Right lobe of liver (tissue), 6 donors: ENCODE measurements at regions not wholly inside any gene's neighbourhood (a gene's known extent, or its start where the extent isn't known, plus 50 kb on each side); places are given as distances from the start of the nearest gene placed in this dataset.

ENCODE experiments used
- ATAC-seq, 4 donors: fragments of 200-7000 bp; cut with Tn5 transposase; one replicate each; pipeline ENCODE4 v1.9.1; 2020; ENCODE audit warnings: mild to moderate bottlenecking in 4 of 4, moderate library complexity in 4 of 4
- DNase-seq, 3 donors: peaks; one replicate each; pipeline ENCODE4 v3.0.0-alpha.2; 2020
- H3K27ac ChIP-seq, 3 donors: fragments of 200-600 bp; one replicate each; pipeline ENCODE4 v1.8.0; 2022
- H3K27me3 ChIP-seq, 2 donors: fragments of 200-600 bp; one replicate each; pipeline ENCODE4 v1.8.0; 2022
- H3K36me3 ChIP-seq, 4 donors: fragments of 200-600 bp; sonication (generic) in 1 of 4; one replicate each; pipeline versions ENCODE4 v1.5.1 to v1.8.0; 2017 to 2022; ENCODE audit warnings: control low read depth in 1 of 4
- H3K4me1 ChIP-seq, 4 donors: fragments of 200-600 bp; sonication (generic) in 1 of 4; one replicate each; pipeline versions ENCODE4 v1.5.1 to v1.8.0; 2017 to 2022; ENCODE audit warnings: control low read depth in 1 of 4
- H3K4me3 ChIP-seq, 3 donors: fragments of 200-600 bp; one replicate each; pipeline ENCODE4 v1.8.0; 2022
- H3K9me3 ChIP-seq, 4 donors: fragments of 200-600 bp; sonication (generic) in 1 of 4; one replicate each; pipeline versions ENCODE4 v1.5.1 to v1.8.0; 2017 to 2022; ENCODE audit warnings: control low read depth in 1 of 4
- POLR2A ChIP-seq: fragments of 450-650 bp; IDR thresholded peaks from one replicate; pipeline ENCODE4 v1.6.1; 2017; ENCODE audit warnings: antibody characterized with exemption, mild to moderate bottlenecking
- WGBS: methylation state at CpG from one replicate; pipeline ENCODE4 v1.1.6; 2018; ENCODE audit warnings: low coverage, low lambda C conversion rate; ENCODE audit not compliant: insufficient coverage; ENCODE audit errors: missing lambda C conversion rate; 5-methylcytosine and 5-hydroxymethylcytosine counted together
- intact Hi-C, 2 donors: fragments of 100-400 bp; cut with DNase I; formaldehyde crosslinking; loops; one replicate each; pipeline versions ENCODE4 v1.11.2 to v1.14.1; 2022
- TF ChIP-seq, protein P1 (sequence below), 4 donors: fragments of 200-600 bp in 3 of 4; fragments of 450-650 bp in 1 of 4; IDR thresholded peaks; one replicate each; pipeline versions ENCODE4 v1.5.1 to v1.8.0; 2016 to 2022; ENCODE audit warnings: antibody characterized with exemption in 4 of 4, mild to moderate bottlenecking in 2 of 4
- donor health status: DM: no; HTN: yes; CAD: no.
- donor health status: DM: no; HTN: no; CAD: no.
- donor health status: DM: no; HTN: no; CAD: no.
- donor health status: DM: no; HTN: yes; CAD: no.
- donor health status: DM: no; HTN: yes; CAD: no.

GRCh38 chr14:38389681-38390080 lies 133.8 kb upstream of the CLEC14A start:
- TF ChIP-seq, protein P1, sequence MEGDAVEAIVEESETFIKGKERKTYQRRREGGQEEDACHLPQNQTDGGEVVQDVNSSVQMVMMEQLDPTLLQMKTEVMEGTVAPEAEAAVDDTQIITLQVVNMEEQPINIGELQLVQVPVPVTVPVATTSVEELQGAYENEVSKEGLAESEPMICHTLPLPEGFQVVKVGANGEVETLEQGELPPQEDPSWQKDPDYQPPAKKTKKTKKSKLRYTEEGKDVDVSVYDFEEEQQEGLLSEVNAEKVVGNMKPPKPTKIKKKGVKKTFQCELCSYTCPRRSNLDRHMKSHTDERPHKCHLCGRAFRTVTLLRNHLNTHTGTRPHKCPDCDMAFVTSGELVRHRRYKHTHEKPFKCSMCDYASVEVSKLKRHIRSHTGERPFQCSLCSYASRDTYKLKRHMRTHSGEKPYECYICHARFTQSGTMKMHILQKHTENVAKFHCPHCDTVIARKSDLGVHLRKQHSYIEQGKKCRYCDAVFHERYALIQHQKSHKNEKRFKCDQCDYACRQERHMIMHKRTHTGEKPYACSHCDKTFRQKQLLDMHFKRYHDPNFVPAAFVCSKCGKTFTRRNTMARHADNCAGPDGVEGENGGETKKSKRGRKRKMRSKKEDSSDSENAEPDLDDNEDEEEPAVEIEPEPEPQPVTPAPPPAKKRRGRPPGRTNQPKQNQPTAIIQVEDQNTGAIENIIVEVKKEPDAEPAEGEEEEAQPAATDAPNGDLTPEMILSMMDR (IDR thresholded peaks at IDR 0.05) = no peak
- TF ChIP-seq POLR2A = no peak
- no peak overlapping the region for H3K4me3 ChIP-seq

GRCh38 chr14:38387821-38388220 lies 131.9 kb upstream of the CLEC14A start:
- Histone ChIP-seq H3K27me3 (no peaks in the 10 kb centered on the region), H3K27ac (no peak overlapping the region), H3K4me1 (peaks cover 0 to 5% (median 2%) of the 10 kb centered on the region in 4 donors), H3K36me3 (no peaks in the 10 kb centered on the region), H3K9me3 (no peaks in the 10 kb centered on the region), H3K4me3 (no peak overlapping the region)
- ATAC-seq (no peak), DNase-seq (no peak)
- intact Hi-C loops = no loop called here
- TF ChIP-seq, protein P1 (IDR thresholded peaks at IDR 0.05) = no peak
- no peak for TF ChIP-seq POLR2A
- WGBS = 86% methylated on average over 2 of the region's 2 CpGs

More at GRCh38 chr14:38389681-38390080, 133.8 kb upstream of the CLEC14A start:
- DNase-seq (no peak), ATAC-seq (no peak)
- H3K27me3 ChIP-seq = no peaks in the 10 kb centered on the region
- intact Hi-C loops = no loop called here
- no peaks in the 10 kb centered on the region for H3K9me3 ChIP-seq
- peaks cover 0 to 5% (median 2%) of the 10 kb centered on the region in 4 donors for H3K4me1 ChIP-seq
- no peaks in the 10 kb centered on the region for H3K36me3 ChIP-seq
- no peak overlapping the region for H3K27ac ChIP-seq
- 90% methylated on average over 1 of the region's 1 CpG for WGBS

DNA sequence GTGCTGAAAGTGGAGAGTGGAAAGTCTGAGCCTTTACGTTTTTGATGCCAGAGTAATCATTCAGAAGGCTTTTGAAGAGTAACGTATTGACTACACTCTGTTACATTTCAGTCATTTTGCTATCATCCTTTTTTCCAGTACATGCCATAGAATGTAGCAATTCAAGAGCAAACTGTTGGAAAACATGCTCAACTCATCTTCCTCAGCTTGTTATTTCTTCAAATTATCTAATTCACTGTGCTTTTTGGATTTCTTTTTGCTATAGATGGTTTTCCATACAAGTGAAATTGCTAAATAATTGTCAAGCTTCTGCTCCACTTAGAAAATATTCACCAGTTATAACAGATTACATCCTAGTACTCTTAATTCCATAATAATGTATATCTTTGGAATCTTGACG lies 129.9 kb upstream of the CLEC14A start:
- H3K27me3 ChIP-seq = no peaks in the 10 kb centered on the region
- 39% methylated on average over 3 of the region's 3 CpGs for WGBS
- no peak overlapping the region for H3K4me3 ChIP-seq
- TF ChIP-seq, protein P1 (IDR thresholded peaks at IDR 0.05) = no peak
- TF ChIP-seq POLR2A = no peak
- intact Hi-C loops = no loop called here
- H3K36me3 ChIP-seq = no peaks in the 10 kb centered on the region
- H3K4me1 ChIP-seq = no peaks in the 10 kb centered on the region
- no peak for DNase-seq
- no peak for ATAC-seq
- no peak overlapping the region for H3K27ac ChIP-seq
- H3K9me3 ChIP-seq = no peaks in the 10 kb centered on the region

- Histone ChIP-seq H3K4me1 (no peaks in the 10 kb centered on the region), H3K4me3 (no peak overlapping the region), H3K36me3 (no peaks in the 10 kb centered on the region), H3K9me3 (no peaks in the 10 kb centered on the region), H3K27me3 (no peaks in the 10 kb centered on the region), H3K27ac (no peak overlapping the region)
- intact Hi-C loops = no loop called here
- DNase-seq (no peak), ATAC-seq (no peak)
- WGBS = 61% methylated on average over 5 of the region's 5 CpGs
- TF ChIP-seq, protein P1 (IDR thresholded peaks at IDR 0.05) = no peak
- TF ChIP-seq POLR2A = no peak
These were observed 129.4 kb upstream of the CLEC14A start for GRCh38 chr14:38385343-38385742.

GRCh38 chr14:38384741-38385140 lies 128.8 kb upstream of the CLEC14A start:
- H3K27ac ChIP-seq = no peak overlapping the region
- intact Hi-C loops = no loop called here
- WGBS = 88% methylated on average over 1 of the region's 1 CpG
- no peaks in the 10 kb centered on the region for H3K27me3 ChIP-seq
- ATAC-seq = no peak
- H3K4me3 ChIP-seq = no peak overlapping the region
- no peaks in the 10 kb centered on the region for H3K4me1 ChIP-seq
- TF ChIP-seq POLR2A = no peak
- TF ChIP-seq, protein P1 (IDR thresholded peaks at IDR 0.05) = no peak
- DNase-seq = no peak
- H3K9me3 ChIP-seq = no peaks in the 10 kb centered on the region
- no peaks in the 10 kb centered on the region for H3K36me3 ChIP-seq
